OCI-LY3 (cell line): ENCODE measurements at regions not wholly inside any gene's neighbourhood (a gene's known extent, or its start where the extent isn't known, plus 50 kb on each side); places are given as distances from the start of the nearest gene placed in this dataset.

ENCODE experiments used
- CTCF ChIP-seq: fragments of 200-600, 300-600 bp; sonication (generic); IDR thresholded peaks from 2 replicates; pipeline ENCODE4 v1.5.1; 2014; ENCODE audit warnings: antibody characterized with exemption, low read length, low read depth
- EZH2phosphoT487 ChIP-seq: fragments of 200-600 bp; shearing (Covaris generic); IDR thresholded peaks from 2 replicates; pipeline ENCODE4 v1.6.1; 2018; ENCODE audit warnings: antibody characterized with exemption, mixed run types, low read depth

DNA sequence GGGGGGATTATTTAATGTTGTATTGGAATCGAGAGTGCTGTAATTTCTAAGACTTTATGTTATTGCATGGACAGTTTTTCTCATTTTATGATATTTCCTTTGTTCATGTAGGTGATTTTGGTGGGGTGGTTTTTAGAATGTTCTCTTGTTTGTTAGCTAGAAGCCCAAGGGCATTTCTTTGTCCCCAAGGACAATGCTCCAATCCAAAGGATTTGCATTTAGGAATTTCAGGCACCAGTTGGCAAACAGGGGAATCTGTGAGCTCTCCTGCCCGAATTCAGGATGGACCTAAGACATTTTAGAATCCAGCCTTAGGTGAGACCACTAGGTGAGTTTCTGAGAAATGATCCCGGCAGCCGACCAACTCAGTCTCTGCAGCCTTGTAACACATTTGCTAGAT is 324.9 kb downstream of the KCNRG start:
- no peak for TF ChIP-seq CTCF
- TF ChIP-seq EZH2phosphoT487, result no peak
